GM19043 (cell line): ENCODE measurements at regions not wholly inside any gene's neighbourhood (a gene's known extent, or its start where the extent isn't known, plus 50 kb on each side); places are given as distances from the start of the nearest gene placed in this dataset.

Experiments used
- ATAC-seq: cut with Tn5 transposase; IDR thresholded peaks from one replicate; pipeline ENCODE4 v1.9.1; 2021; ENCODE audit warnings: low read depth; ENCODE audit not compliant: unreplicated experiment

DNA sequence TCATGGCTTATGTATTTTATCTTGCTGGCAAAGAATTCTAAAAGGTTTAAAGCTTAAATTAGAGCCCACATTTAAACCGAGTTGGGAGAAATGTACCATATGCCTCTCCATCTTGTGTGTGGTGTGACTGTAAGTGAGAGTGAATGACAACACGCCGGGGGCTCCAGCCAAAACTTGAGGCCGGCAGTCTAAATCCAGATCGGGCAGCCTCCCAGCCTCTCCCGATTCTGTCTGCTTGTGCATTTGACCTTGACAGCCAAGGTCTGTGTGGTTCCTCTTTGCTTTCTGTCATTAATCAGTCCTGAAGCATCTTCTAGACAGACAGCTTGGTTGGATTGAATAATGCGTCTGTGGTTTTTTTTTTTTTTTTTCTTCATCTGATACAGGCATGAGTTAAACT lies 1093.2 kb upstream of the EEF2KMT start:
- ATAC-seq: no peak

DNA sequence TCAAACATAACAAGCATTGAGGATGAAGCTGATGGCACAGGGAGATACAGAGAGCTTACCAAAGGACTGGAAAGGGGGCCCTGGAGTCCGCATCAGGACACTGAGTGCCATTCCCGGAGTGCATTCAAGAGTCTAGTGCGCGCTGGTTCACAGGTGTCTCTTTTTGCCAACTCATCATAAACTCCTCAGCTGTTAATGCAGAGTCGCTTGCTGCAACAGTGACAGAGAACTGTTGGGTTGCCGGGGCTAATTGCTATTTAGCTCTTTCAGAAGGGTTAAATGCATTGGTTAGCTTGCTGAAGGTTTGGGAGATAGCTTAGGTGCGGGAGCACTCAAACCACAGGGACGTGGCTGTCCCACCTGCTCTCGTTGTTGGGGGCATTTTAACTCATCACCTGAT lies 1091.6 kb upstream of the EEF2KMT start:
- ATAC-seq: no peak

DNA sequence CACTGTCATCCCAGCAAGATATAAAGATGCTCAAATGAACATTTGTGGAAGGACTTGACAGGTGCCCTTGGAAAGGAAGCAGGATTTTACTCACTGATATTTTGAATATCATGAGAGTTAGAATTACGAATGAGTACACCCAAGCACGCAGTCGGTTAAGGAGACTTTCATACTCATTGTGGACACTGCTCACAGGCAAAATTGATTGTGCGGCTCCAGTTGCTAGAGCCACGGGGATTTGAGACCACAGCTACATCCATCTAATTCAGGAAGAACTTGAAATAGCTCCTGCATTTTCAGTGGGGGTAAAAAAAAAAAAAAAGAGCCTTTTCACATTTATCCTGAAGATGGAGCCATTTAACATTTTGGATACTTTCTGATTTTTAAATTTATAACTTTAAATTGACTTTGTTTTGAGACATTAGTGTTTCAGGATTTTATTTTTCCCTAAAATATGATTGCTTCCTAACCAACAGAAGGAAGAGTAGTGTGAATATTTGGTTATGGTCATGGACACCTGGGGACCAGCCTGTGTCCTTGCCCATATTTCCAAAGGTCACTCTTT lies 1080.1 kb upstream of the EEF2KMT start:
- ATAC-seq: no peak

DNA sequence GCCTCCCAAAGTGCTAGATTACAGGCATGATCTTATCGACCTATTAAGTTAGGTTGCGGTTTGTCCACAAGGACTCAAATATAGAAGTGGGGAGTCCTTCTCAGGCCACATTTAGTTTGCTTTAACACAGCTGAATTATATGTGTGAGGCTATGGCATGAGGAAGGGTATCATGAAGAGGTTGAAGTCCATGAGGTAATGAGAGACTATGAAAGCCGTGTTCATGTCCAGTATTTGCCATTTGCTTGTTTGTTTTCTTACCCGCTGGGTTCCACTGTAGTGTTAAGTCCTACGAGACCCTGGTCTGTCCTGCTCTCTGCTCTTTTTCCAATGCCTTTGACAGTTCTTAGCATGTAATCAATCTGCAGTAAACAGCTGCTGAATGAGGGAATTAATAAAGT lies 1072.4 kb upstream of the EEF2KMT start:
- ATAC-seq: no peak

DNA sequence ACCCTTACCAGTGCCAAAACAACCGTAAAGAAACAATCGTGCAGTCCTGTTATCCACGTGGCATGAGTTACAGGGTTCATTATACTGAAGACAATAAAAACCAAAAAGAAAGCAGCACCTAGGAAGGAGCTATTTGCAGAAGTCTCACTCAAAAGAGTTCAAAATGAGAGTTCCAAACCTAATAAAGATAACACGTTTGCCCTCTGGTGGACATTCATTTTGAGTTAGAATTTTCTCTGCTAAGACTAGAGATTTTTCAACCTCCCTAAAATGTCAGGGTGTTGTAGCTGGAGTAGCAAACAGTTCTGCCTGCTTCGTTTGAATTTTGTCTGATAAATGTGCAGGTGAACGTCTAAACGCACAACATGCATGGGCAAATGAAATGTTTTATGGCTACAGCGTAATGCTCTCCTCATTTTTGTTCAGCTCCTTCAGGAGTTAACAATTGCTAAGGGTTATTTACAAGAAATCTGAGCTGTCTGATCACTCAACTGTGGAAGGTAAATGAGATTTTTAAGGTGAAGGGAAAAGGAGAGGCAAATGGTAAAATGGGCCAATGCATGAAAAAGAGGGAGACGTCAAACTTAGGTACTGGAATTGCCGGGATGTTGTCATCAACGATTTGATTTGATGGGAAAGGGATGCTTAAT lies 1067.9 kb upstream of the EEF2KMT start:
- no peak for ATAC-seq

DNA sequence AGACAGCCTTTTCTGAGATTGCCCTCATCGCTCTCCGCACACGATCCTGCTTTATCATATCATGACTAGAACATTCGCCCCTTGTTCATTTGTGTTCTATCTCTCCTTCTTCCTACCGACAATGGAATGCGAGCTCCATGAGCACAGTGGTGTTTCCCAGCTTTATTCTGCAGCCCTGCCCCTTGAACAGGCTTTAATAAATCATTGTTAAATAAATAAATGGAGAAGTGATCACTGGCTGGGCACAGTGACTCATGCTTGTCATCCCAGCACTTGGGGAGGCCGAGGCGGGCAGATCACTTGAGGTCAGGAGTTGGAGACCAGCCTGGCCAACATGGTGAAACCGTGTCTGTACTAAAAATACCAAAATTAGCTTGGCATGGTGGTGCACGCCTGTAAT lies 1063.3 kb upstream of the EEF2KMT start:
- no peak for ATAC-seq

DNA sequence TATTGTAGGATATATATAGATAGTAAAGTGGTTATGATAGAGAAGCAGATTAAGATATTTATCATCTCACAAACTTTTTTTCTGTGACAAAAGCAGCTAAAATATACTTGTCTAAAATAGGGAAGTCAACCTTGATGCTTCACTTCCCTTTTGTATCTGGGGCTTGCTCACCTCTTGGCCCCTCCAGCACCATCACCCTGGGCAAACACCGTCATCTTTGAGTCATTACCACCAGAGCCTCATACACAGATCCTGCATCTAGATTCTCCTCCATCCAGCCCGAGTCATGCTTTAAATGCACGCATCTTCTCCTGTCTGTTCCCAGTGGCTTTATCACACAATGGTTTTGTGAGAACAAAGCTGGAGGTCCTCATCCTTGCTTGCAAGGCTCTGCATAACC lies 1062.7 kb upstream of the EEF2KMT start:
- ATAC-seq: no peak

DNA sequence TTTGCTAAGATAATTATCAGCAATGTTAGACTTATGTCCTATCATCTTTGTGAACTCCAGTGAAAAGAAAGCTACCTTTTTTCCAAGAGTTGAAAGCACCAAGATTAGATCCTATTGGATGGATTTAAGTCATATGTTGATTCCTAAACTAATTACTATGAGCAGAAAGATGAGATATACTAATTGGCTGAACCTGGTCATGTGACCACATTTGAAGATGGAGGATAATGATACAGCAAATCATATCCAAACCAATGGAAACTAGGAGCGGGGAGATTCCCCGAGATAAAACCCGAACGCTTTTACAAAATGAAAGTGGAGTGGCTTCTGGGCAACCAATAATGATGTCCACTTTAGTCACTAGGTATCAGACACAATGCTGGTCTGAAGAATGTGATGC lies 1060.2 kb upstream of the EEF2KMT start:
- no peak for ATAC-seq

DNA sequence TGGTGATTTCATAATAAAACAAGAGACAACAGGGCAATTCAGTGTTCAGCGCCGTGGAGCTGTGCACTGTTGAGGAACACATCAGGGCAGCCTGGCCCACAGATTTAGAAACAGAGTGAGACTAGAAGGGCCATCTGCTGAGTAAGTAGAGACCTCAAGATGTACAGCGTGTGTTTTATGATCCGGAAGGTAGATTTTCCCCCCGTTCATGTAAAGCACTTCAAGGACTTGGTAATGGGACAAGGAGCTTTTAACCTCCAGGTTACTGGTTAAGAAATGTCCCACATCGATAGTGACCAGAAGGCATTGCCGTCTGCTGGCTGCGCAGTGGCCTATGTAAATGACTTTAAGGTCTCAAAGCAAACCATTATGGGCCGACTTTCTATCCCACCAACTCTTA lies 1057.7 kb upstream of the EEF2KMT start:
- ATAC-seq: no peak

DNA sequence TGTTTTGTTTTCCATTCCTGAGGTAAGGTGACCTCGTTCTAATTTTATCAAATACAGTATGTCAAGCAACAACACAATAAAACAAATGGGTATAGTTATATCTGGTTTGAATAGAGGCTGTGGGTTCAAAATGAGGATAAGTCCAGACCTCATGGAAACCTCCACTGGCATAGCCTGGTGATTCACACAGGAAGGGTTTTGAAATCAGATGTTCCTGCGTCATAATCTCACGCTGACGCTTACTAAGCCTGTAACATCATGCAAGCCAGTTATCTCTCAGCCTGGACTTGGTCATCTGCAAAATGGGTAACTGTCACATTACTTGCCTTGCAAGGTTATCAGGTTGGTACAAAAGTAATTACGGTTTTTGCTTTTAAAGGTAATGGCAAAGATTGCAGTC lies 1056.3 kb upstream of the EEF2KMT start:
- no peak for ATAC-seq

DNA sequence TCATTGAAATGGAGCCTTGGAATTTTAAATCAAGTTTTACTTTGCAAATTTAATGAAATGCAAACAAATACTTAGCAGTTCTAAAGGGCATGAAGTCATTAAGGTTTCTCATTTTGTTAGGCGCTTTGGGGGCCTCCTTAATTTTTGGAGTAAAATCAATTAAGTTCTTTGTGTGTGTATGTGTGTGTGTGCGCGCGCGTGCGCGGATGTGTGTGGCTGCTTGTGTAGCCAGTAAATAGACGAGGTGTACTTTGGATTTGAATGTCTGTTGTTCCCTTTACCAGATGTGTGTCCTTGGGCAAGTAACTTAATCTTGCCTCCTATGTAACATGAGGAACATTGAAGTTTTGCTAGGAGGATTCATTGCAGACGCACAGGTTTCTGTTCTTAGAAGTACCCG lies 1051.4 kb upstream of the EEF2KMT start:
- ATAC-seq: no peak

DNA sequence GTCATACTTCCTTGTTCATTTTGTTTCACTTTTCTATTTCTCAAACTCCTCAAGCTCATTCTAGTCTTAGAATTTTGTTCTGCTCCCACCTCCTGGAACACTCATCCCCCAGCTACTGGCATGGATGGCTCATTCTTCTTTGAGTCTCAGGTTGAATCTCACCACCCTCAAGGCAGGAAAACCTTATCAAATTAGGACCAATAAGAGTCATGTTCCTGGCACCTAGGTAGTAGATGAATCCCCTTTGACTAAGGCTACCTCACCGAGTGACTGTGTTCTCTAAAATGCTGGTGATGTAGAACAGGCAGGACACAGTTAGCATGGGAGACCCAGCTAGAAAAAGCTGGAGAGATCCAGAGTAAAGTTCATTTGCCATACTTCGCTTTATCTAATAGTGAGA lies 1050.8 kb upstream of the EEF2KMT start:
- no peak for ATAC-seq

DNA sequence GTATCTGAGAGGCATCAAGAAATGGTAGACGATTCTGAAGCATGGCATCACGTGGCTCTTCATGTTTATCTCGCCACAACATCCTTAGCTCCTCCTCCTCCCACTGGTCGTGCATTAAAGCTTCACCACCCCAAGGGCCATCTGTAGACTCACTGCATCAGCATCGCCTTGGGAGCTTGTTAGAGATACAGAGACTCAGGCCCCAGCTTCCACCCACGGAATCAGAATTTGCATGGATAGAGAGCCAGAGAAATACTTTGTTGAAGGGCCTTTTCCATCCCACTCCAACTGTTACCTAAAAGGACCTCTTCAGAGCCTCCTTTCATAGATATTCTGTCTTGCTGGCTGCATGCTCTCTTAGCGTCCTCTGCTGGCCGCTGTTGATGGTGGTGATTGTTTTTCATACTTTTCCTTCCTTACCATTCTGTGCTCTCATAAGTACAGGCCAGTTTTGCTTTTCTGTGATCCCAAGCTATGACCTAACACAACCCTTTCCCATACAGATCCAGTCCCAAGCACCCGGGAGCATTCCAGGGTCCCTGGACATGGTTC lies 1049.4 kb upstream of the EEF2KMT start:
- no peak for ATAC-seq

DNA sequence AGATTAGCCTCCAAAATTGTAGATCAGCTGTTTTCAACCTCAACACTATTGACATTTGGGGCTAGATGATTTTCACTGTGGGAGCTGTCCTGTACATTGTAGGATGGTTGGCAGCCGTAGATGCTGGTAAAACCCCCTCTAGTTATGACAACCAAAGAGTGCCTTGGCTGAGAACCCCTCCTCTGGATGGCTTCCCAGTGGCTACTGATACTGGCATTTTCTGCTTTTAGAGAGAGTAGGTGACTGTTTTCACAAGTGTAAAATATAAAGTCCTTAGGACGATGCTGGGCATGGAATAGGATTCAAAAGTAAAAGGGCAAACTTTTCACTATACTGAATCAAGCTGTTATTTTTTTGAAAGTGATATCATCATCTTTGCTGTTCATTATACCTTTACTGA lies 1048.8 kb upstream of the EEF2KMT start:
- no peak for ATAC-seq

DNA sequence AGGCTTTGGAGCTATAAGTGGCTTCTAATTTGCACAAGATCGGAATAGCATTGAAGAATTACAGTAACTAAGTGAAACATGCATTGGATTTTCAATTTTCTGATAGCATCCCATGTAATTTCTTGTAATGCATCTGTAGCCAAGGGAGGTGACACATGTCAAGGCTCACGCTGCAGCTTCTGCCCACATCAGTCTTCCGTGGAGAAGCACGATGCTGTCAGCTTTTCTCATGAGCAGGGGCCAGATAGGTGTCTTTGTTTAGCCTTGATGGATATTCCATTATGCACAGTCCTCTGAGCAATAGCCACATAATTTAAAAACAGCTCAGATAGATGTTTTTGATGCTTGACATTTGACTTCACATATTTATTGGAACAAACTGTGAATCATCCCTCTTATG lies 1046.9 kb upstream of the EEF2KMT start:
- no peak for ATAC-seq

DNA sequence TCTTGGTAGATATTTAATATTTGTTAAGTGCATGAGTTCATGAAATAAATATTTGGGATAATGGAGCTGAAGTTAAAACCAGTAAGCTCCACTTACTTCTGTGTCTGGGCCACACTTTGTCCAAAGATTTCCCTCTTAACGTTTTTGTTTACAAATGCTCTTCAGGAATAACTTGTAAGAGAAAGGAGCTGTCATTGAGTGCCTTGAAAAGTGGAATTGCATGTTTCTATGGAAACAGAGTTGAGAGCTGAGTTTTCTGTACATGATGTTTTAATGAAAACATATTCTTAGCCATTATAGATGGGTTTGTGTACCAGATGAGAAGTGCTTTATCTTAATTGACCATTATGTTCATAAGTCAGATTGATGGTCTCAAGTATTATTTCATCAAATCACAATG lies 1045.4 kb upstream of the EEF2KMT start:
- no peak for ATAC-seq

DNA sequence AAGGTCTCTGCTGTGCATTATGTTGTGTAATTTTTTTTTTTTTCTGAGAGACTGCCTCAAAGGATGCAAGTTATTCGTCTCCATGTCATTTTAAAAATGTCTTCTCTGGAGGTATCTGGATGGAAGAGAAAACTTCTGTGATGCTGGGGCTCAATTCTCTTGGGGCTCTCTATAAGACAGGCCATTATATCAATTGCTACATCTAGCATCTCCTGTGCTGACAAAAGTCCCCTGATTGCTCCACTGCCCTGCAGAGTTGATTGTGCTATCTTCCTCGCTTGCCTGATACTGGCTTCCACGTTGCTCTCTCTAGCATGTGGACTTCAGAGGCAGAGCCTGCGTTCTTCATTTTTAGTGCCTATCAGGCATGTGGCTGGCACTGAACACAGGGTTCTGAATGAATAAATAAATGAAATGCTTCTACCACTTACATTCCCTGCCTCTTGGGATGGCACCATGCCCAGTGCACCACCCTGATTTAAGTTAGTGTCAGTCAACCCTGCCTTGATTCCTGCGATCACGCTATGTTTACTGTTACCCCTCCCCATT lies 1035.5 kb upstream of the EEF2KMT start:
- no peak for ATAC-seq

DNA sequence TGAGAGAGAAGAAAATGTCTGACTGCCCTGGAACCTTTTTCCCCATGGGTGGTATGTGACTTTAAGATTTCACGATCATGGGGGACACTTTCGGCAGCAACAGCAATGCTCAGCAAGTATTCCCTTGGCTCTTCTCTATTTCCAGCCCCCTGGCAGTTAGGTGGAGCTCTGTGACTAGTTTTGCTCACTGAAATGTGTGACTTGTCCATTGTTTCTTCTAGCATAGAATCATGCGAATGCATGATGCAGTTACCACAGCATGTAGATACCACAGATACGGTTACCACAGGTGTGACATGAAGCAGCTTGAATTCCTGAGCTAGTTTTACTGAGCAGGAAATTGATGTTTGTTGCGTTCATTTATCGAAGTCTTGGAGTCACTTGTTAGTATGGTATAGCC lies 1034.5 kb upstream of the EEF2KMT start:
- ATAC-seq: no peak

DNA sequence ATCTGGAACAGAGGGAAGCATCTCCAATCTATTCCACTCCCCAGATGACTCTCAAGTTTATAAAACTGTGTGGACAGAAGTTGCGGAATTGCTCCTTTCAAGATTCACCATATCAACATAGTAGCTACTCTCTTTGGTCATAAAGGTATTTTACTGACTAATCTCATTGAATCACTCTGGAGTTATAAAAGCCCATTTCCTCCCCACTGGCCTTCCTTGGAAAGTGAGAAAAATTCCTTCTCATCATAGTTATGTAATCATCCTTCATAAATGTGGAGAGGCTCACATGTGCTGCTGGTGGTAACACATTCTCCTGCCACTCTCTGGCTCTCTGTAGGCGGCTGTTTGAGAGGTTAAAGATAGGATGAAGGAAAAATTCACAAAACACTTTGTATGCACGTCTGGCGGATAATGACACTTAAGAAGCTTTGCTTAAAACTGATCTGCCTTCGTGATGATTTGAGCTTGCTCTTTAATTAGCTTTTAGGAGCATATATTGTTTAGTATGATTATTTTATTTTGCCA lies 1034.0 kb upstream of the EEF2KMT start:
- ATAC-seq: no peak

DNA sequence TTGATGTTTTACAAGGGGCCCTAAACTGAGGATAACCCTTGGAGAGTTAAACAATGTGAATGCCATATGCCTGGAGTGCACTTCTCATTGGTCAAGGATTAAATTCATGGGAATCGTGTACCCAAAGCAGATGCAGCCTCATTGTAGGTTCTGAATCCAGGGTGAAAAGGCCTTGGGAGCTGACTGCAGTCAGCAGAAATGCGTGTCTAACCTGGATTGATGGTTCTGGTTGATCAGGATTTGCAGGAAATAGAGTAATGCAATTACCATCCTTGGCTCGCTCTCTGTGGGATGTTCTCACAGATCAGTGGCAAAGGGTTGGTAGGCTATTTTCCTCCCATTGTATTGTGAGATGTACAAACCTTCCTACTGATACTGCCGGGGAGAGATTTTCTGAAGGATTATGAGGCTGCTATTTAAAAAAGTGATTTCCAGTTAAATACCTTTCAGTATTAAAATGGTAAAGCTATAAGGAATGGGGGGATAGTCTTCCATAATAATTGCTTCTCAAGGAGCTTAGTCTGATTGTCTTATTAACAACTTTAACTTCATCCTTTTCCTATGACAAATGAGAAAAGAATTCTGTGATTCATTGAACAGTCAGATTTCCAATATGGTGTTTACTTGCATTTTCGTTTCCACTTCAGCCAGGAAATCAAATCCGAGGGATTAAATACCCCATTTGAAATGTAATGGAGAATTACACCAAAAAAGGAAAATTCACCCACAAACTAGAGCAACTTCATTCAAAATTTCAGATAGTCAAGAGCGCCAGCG lies 1028.1 kb upstream of the EEF2KMT start:
- no peak for ATAC-seq

DNA sequence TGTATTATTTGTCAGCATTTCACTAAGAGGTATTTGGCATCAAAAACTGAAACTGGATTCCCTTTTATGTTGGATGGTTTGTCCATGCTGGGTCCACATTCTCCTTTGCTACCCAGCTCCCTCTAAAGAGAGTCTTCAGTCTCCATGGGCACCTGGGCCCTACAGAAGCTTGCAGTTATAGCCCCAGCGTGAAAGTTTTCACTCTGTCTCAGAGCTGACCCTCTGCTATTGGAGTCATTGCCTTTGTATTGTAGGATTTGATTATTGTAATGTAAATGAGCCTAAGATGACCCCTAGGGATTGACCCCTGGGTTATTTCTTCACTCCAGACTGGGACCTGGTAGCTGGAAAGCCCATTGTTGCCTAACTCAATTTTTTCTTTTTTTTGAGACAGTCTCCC lies 1026.5 kb upstream of the EEF2KMT start:
- no peak for ATAC-seq
